B cell (primary cell): ENCODE measurements at regions not wholly inside any gene's neighbourhood (a gene's known extent, or its start where the extent isn't known, plus 50 kb on each side); places are given as distances from the start of the nearest gene placed in this dataset.

Source experiments
- ATAC-seq: fragments of 200-7000 bp; cut with Tn5 transposase; one replicate; pipeline ENCODE4 v1.10.0; 2021; ENCODE audit warnings: low read depth, mild to moderate bottlenecking, moderate number of reproducible peaks, moderate library complexity
- CTCF ChIA-PET: fragments of 350-600 bp; sonication (Branson Sonifier 250); formaldehyde crosslinking; loops from one replicate; lab custom pipeline; 2021; ENCODE audit warnings: antibody characterized with exemption, inconsistent platforms; lab: Charles Lee
- POLR2A ChIA-PET: fragments of 350-600 bp; sonication (Branson Sonifier 250); formaldehyde crosslinking; loops from one replicate; lab custom pipeline; 2021; ENCODE audit warnings: antibody characterized with exemption; lab: Charles Lee
- DNase-seq: peaks from one replicate; pipeline ENCODE4 v3.0.0; 2013
- H2AFZ ChIP-seq: 2 replicates; pipeline ENCODE4 v1.6.1; 2012; ENCODE audit warnings: mild to moderate bottlenecking, low read depth, low read length; ENCODE audit not compliant: insufficient read depth, poor library complexity, severe bottlenecking
- H3K27ac ChIP-seq, 2 donors: 1 replicate in 1 of 2; 2 replicates in 1 of 2; pipeline ENCODE4 v1.5.1; 2012 to 2013; ENCODE audit warnings: low read length in 2 of 2, mild to moderate bottlenecking in 2 of 2, moderate library complexity in 1 of 2
- H3K27me3 ChIP-seq, 4 experiments: fragments of 200-600 bp in 1 of 4; sonication (generic) in 1 of 4; replicated peaks in 1 of 4; 1 replicate in 2 of 4; 2 replicates in 2 of 4; pipeline versions ENCODE4 v1.6.1 to v1.7.0; 2013 to 2016; ENCODE audit warnings: low read length in 3 of 4, mild to moderate bottlenecking in 2 of 4, mixed read lengths in 1 of 4, moderate library complexity in 1 of 4; ENCODE audit not compliant: insufficient read depth in 4 of 4, control insufficient read depth in 3 of 4; ENCODE audit errors: control extremely low read depth in 1 of 4
- H3K36me3 ChIP-seq, 2 experiments: replicated peaks in 1 of 2; 1 replicate in 1 of 2; 2 replicates in 1 of 2; pipeline versions ENCODE4 v1.6.1 to v1.7.1; 2013; ENCODE audit warnings: low read length in 1 of 2; ENCODE audit not compliant: insufficient read depth in 2 of 2, control insufficient read depth in 1 of 2; ENCODE audit errors: control extremely low read depth in 1 of 2, extremely low read depth in 1 of 2
- H3K4me1 ChIP-seq, 2 donors: fragments of 200-600 bp in 1 of 2; sonication (generic) in 1 of 2; 1 replicate in 1 of 2; 2 replicates in 1 of 2; pipeline versions ENCODE4 v1.5.1 to v1.6.1; 2013 to 2017; ENCODE audit warnings: low read length in 2 of 2; ENCODE audit not compliant: control insufficient read depth in 2 of 2, insufficient read depth in 2 of 2
- H3K4me2 ChIP-seq: replicated peaks from 2 replicates; pipeline ENCODE3; 2012; ENCODE audit warnings: mild to moderate bottlenecking, low read depth, low read length; ENCODE audit not compliant: poor library complexity, severe bottlenecking
- H3K4me3 ChIP-seq, 5 experiments: fragments of 200-600 bp in 1 of 5; sonication (generic) in 1 of 5; 1 replicate in 3 of 5; 2 replicates in 2 of 5; pipeline versions ENCODE4 v1.5.1 to v1.7.0; 2011 to 2016; ENCODE audit warnings: low read length in 4 of 5, mild to moderate bottlenecking in 4 of 5, low read depth in 2 of 5, control low read depth in 1 of 5, moderate library complexity in 1 of 5; ENCODE audit not compliant: insufficient read depth in 1 of 5; ENCODE audit errors: control extremely low read depth in 1 of 5, extremely low read depth in 1 of 5
- H3K79me2 ChIP-seq: fragments of 200-600 bp; sonication (generic); one replicate; pipeline ENCODE4 v1.6.0; 2016; ENCODE audit warnings: low read length; ENCODE audit not compliant: control insufficient read depth, insufficient read depth
- H3K9ac ChIP-seq: fragments of 200-600 bp; sonication (generic); 2 replicates; pipeline ENCODE4 v1.6.1; 2017; ENCODE audit warnings: mild to moderate bottlenecking, low read length, moderate library complexity
- H3K9me3 ChIP-seq, 3 donors: one replicate each; pipeline versions ENCODE4 v1.6.1 to v1.7.1; 2013; ENCODE audit warnings: low read length in 2 of 3; ENCODE audit not compliant: control insufficient read depth in 2 of 3, insufficient read depth in 1 of 3; ENCODE audit errors: control extremely low read depth in 1 of 3
- H4K20me1 ChIP-seq: 2 replicates; pipeline ENCODE4 v1.6.0; 2012; ENCODE audit warnings: mild to moderate bottlenecking, low read length; ENCODE audit not compliant: insufficient read depth, control insufficient read depth, poor library complexity, severe bottlenecking
- H3K27ac Mint-ChIP-seq: one replicate; pipeline ENCODE4 v1.8.0; 2021; ENCODE audit warnings: mixed read lengths
- H3K27me3 Mint-ChIP-seq: one replicate; pipeline ENCODE4 v1.8.0; 2021; ENCODE audit warnings: mixed read lengths
- H3K4me1 Mint-ChIP-seq: one replicate; pipeline ENCODE4 v1.8.0; 2021; ENCODE audit warnings: mixed read lengths
- H3K4me3 Mint-ChIP-seq: one replicate; pipeline ENCODE4 v1.8.0; 2021; ENCODE audit warnings: mixed read lengths
- H3K9me3 Mint-ChIP-seq: one replicate; pipeline ENCODE4 v1.8.0; 2022; ENCODE audit warnings: mixed read lengths; ENCODE audit not compliant: insufficient read depth
- CTCF ChIP-seq: fragments of 200-600 bp; IDR thresholded peaks from one replicate; pipeline ENCODE4 v1.8.0; 2022; ENCODE audit warnings: antibody characterized with exemption, mild to moderate bottlenecking
- EZH2 ChIP-seq: IDR thresholded peaks from 2 replicates; pipeline ENCODE4 v1.6.1; 2012; ENCODE audit warnings: borderline replicate concordance, low read depth, mild to moderate bottlenecking, moderate library complexity, low read length; ENCODE audit not compliant: insufficient read depth, poor library complexity, severe bottlenecking
- WGBS: methylation state at CpG from one replicate; pipeline ENCODE4 v1.1.5; 2013; ENCODE audit warnings: missing lambda C conversion rate; ENCODE audit not compliant: insufficient coverage; 5-methylcytosine and 5-hydroxymethylcytosine counted together
- intact Hi-C: fragments of 100-400 bp; cut with micrococcal nuclease; formaldehyde crosslinking; loops from one replicate; pipeline ENCODE4 v1.10.0; 2022

GRCh38 chr6:167476844-167477595 lies 152.1 kb downstream of the TTLL2 start:
- Mint-ChIP-seq H3K9me3 (no peaks in the 10 kb centered on the region), H3K4me3 (no peak overlapping the region), H3K27ac (no peak overlapping the region), H3K27me3 (peaks cover 17% of the 10 kb centered on the region), H3K4me1 (peaks cover 9% of the 10 kb centered on the region)
- no peak for TF ChIP-seq EZH2
- no peak for TF ChIP-seq CTCF
- CTCF ChIA-PET = no interaction called here
- Histone ChIP-seq H2AFZ (no peak overlapping the region), H3K27me3 (no peaks in the 10 kb centered on the region), H4K20me1 (no peaks in the 10 kb centered on the region), H3K27ac (no peak overlapping the region), H3K4me3 (no peak overlapping the region), H3K79me2 (no peaks in the 10 kb centered on the region), H3K36me3 (no peaks in the 10 kb centered on the region), H3K4me1 (peaks cover 0 to 4% of the 10 kb centered on the region in 2 donors), H3K4me2 (no peak overlapping the region), H3K9me3 (no peaks in the 10 kb centered on the region), H3K9ac (no peak overlapping the region)
- intact Hi-C loops = no loop called here
- POLR2A ChIA-PET = no interaction called here
- 96% methylated on average over 14 of the region's 16 CpGs for WGBS
- ATAC-seq = no peak
- DNase-seq = no peak

GRCh38 chr6:167477688-167478087 lies 152.8 kb downstream of the TTLL2 start:
- Histone ChIP-seq H3K9me3 (no peaks in the 10 kb centered on the region), H3K4me2 (no peak overlapping the region), H3K79me2 (no peaks in the 10 kb centered on the region), H3K27me3 (no peaks in the 10 kb centered on the region), H3K9ac (no peak overlapping the region), H4K20me1 (no peaks in the 10 kb centered on the region), H3K4me3 (no peak overlapping the region), H3K4me1 (peaks cover 0 to 4% of the 10 kb centered on the region in 2 donors), H3K27ac (no peak overlapping the region), H3K36me3 (no peaks in the 10 kb centered on the region), H2AFZ (no peak overlapping the region)
- Mint-ChIP-seq H3K4me3 (no peak overlapping the region), H3K9me3 (no peaks in the 10 kb centered on the region), H3K27me3 (peaks cover 17% of the 10 kb centered on the region), H3K4me1 (peaks cover 9% of the 10 kb centered on the region), H3K27ac (no peak overlapping the region)
- 91% methylated on average over 8 of the region's 9 CpGs for WGBS
- intact Hi-C loops = no loop called here
- ATAC-seq (no peak), DNase-seq (no peak)
- ChIA-PET CTCF (no interaction called here), POLR2A (no interaction called here)
- no peak for TF ChIP-seq CTCF
